ENCODE measurements at regions not wholly inside any gene's neighbourhood (a gene's known extent, or its start where the extent isn't known, plus 50 kb on each side); places are given as distances from the start of the nearest gene placed in this dataset.

- no peak for DNase-seq
- Histone ChIP-seq H3K27me3 (no peaks in the 10 kb centered on the region), H3K9me3 (no peaks in the 10 kb centered on the region), H3K36me3 (no peaks in the 10 kb centered on the region), H3K4me3 (no peak overlapping the region), H3K27ac (no peak overlapping the region), H3K4me1 (no peaks in the 10 kb centered on the region)
- TF ChIP-seq CTCF (IDR thresholded peaks at IDR 0.05) (no peak), POLR2A (IDR thresholded peaks at IDR 0.05) (no peak)
Measured at GRCh38 chr3:102017784-102018183, 168.5 kb downstream of the NFKBIZ start.

GRCh38 chr3:102018551-102018950 is 169.2 kb downstream of the NFKBIZ start:
- Histone ChIP-seq H3K4me3 (no peak overlapping the region), H3K27me3 (no peaks in the 10 kb centered on the region), H3K4me1 (no peaks in the 10 kb centered on the region), H3K36me3 (no peaks in the 10 kb centered on the region), H3K9me3 (no peaks in the 10 kb centered on the region), H3K27ac (no peak overlapping the region)
- no peak for DNase-seq
- no peak for TF ChIP-seq CTCF (IDR thresholded peaks at IDR 0.05)
- no peak for TF ChIP-seq POLR2A (IDR thresholded peaks at IDR 0.05)

DNA sequence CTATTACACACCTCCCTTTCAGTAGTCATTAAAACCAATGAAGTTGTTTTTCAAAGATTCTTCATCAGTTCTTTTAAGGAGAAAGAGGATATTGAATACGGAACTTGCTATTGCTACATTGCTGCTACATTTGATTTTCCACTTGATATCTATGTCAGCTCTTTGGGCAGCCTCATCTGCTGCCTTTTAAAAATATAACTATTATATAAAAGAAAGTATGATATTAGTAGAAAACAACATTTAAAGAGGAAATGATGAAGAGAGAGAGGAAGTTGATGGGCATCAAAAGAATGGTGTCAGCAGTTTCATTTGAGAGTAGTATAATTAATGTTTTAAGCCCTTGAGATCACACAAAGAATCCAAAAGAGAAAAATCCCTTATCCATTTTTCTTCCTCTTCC is 171.4 kb downstream of the NFKBIZ start:
- H3K36me3 ChIP-seq: no peaks in the 10 kb centered on the region
- no peak overlapping the region for H3K4me3 ChIP-seq
- DNase-seq: no peak
- H3K4me1 ChIP-seq: no peaks in the 10 kb centered on the region
- TF ChIP-seq CTCF (IDR thresholded peaks at IDR 0.05): no peak
- no peak for TF ChIP-seq POLR2A (IDR thresholded peaks at IDR 0.05)
- H3K27me3 ChIP-seq: no peaks in the 10 kb centered on the region
- no peak overlapping the region for H3K27ac ChIP-seq
- H3K9me3 ChIP-seq: no peaks in the 10 kb centered on the region

GRCh38 chr3:102024270-102024904 is 175.1 kb downstream of the NFKBIZ start:
- Histone ChIP-seq H3K4me1 (no peaks in the 10 kb centered on the region), H3K27ac (no peak overlapping the region), H3K4me3 (no peak overlapping the region), H3K9me3 (no peaks in the 10 kb centered on the region), H3K27me3 (no peaks in the 10 kb centered on the region), H3K36me3 (no peaks in the 10 kb centered on the region)
- DNase-seq: no peak
- TF ChIP-seq POLR2A (IDR thresholded peaks at IDR 0.05): no peak
- no peak for TF ChIP-seq CTCF (IDR thresholded peaks at IDR 0.05)

DNA sequence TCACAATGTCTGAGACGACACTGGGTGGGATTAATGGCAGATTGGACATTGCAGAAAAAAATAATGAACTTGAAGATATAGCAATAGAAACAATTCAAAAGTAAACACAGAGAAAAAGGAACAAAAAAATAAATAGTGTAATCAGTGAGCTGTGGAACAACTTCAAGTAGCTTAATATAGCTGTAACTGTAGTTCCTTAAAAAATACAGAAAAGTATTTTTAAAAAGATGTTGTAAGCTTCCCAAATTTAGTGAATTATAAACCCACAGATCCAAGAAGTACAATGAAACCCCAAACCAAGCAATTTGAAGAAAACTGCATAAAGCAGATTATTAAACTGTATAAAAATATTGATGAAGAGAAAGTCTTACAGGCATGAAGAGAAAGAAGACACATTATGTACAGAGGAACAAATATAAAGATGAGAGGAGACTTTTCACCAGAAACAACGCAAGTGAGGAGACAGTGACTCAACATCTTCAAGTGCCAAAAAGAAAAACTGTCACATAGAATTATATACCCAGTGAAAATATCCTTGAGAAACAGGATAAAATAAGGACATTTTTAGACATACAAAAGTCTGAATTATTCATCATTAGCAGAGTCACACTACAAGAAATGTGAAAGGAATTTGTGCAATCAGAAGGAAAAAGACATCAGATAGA is 176.4 kb downstream of the NFKBIZ start:
- no peaks in the 10 kb centered on the region for H3K4me1 ChIP-seq
- H3K36me3 ChIP-seq: no peaks in the 10 kb centered on the region
- no peak for TF ChIP-seq POLR2A (IDR thresholded peaks at IDR 0.05)
- TF ChIP-seq CTCF (IDR thresholded peaks at IDR 0.05): no peak

More for the DNA sequence above, 176.4 kb downstream of the NFKBIZ start:
- H3K27me3 ChIP-seq: no peaks in the 10 kb centered on the region
- no peaks in the 10 kb centered on the region for H3K9me3 ChIP-seq
- no peak overlapping the region for H3K27ac ChIP-seq
- H3K4me3 ChIP-seq: no peak overlapping the region
- no peak for DNase-seq

Data from Peyer's patch (tissue), 4 donors.